ENCODE measurements at regions not wholly inside any gene's neighbourhood (a gene's known extent, or its start where the extent isn't known, plus 50 kb on each side); places are given as distances from the start of the nearest gene placed in this dataset.

- DNase-seq (ENCODE audit: low read depth in 2 of 2): no peak
Observed at GRCh38 chr1:4366091-4366490, 288.3 kb upstream of the AJAP1 start.

GRCh38 chr1:4367230-4367777 lies 287.1 kb upstream of the AJAP1 start:
- no peak for DNase-seq (ENCODE audit: low read depth in 2 of 2)

- DNase-seq (ENCODE audit: low read depth in 2 of 2): no peak
Observed at GRCh38 chr1:4369335-4369734, 285.1 kb upstream of the AJAP1 start.

GRCh38 chr1:4371849-4372248 lies 282.6 kb upstream of the AJAP1 start:
- no peak for DNase-seq (ENCODE audit: low read depth in 2 of 2)

GRCh38 chr1:4375812-4376211 lies 278.6 kb upstream of the AJAP1 start:
- DNase-seq (ENCODE audit: low read depth in 2 of 2): no peak

GRCh38 chr1:4379451-4380175 lies 274.8 kb upstream of the AJAP1 start:
- DNase-seq (ENCODE audit: low read depth in 2 of 2): no peak

GRCh38 chr1:4380564-4381168 lies 273.7 kb upstream of the AJAP1 start:
- DNase-seq (ENCODE audit: low read depth in 2 of 2): no peak

GRCh38 chr1:4393191-4393590 lies 261.2 kb upstream of the AJAP1 start:
- no peak for DNase-seq (ENCODE audit: low read depth in 2 of 2)

- no peak for DNase-seq (ENCODE audit: low read depth in 2 of 2)
Observed at GRCh38 chr1:4394366-4394765, 260.0 kb upstream of the AJAP1 start.

- no peak for DNase-seq (ENCODE audit: low read depth in 2 of 2)
Observed at GRCh38 chr1:4395158-4395557, 259.3 kb upstream of the AJAP1 start.

- no peak for DNase-seq (ENCODE audit: low read depth in 2 of 2)
Observed at GRCh38 chr1:4395676-4396075, 258.7 kb upstream of the AJAP1 start.

- no peak for DNase-seq (ENCODE audit: low read depth in 2 of 2)
Observed at GRCh38 chr1:4396551-4396950, 257.9 kb upstream of the AJAP1 start.

- no peak for DNase-seq (ENCODE audit: low read depth in 2 of 2)
Observed at GRCh38 chr1:4397196-4397595, 257.2 kb upstream of the AJAP1 start.

GRCh38 chr1:4402032-4402431 lies 252.4 kb upstream of the AJAP1 start:
- no peak for DNase-seq (ENCODE audit: low read depth in 2 of 2)

GRCh38 chr1:4404854-4405590 lies 249.4 kb upstream of the AJAP1 start:
- DNase-seq (ENCODE audit: low read depth in 2 of 2): no peak

- no peak for DNase-seq (ENCODE audit: low read depth in 2 of 2)
Observed at GRCh38 chr1:4407851-4408250, 246.6 kb upstream of the AJAP1 start.

- DNase-seq (ENCODE audit: low read depth in 2 of 2): no peak
Observed at GRCh38 chr1:4408380-4408779, 246.0 kb upstream of the AJAP1 start.

- DNase-seq (ENCODE audit: low read depth in 2 of 2): no peak
Observed at GRCh38 chr1:4411862-4412261, 242.5 kb upstream of the AJAP1 start.

- DNase-seq (ENCODE audit: low read depth in 2 of 2): no peak
Observed at GRCh38 chr1:4415476-4415875, 238.9 kb upstream of the AJAP1 start.

- no peak for DNase-seq (ENCODE audit: low read depth in 2 of 2)
Observed at GRCh38 chr1:4416189-4416588, 238.2 kb upstream of the AJAP1 start.

GRCh38 chr1:4418021-4418420 lies 236.4 kb upstream of the AJAP1 start:
- DNase-seq (ENCODE audit: low read depth in 2 of 2): no peak

- no peak for DNase-seq (ENCODE audit: low read depth in 2 of 2)
Observed at GRCh38 chr1:4421986-4422385, 232.4 kb upstream of the AJAP1 start.

All from activated CD4-positive, alpha-beta T cell treated with anti-CD3 and anti-CD28 coated beads for 24 hours (primary cell).